ENCODE measurements at regions not wholly inside any gene's neighbourhood (a gene's known extent, or its start where the extent isn't known, plus 50 kb on each side); places are given as distances from the start of the nearest gene placed in this dataset.

DNA sequence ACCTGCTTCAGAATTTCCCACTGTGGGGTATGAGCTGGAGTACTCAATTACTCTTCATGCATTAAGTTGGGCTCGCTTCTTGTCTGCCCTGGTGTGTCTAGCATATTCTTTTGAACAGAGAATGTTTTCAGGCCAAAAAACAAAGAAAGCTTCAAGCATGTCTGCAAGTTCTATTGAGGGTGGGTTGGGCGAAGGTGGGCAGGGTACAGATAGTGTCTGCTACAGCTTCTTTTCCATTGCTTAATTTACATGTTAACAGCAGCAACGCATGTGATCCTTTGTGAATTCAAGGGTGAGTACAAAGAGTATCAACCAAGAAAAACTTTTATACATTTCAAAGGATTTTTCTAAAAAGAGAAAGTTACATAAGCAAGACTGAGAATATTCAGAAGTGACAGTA lies 406.5 kb downstream of the IRS2 start:
- TF ChIP-seq, protein P1, sequence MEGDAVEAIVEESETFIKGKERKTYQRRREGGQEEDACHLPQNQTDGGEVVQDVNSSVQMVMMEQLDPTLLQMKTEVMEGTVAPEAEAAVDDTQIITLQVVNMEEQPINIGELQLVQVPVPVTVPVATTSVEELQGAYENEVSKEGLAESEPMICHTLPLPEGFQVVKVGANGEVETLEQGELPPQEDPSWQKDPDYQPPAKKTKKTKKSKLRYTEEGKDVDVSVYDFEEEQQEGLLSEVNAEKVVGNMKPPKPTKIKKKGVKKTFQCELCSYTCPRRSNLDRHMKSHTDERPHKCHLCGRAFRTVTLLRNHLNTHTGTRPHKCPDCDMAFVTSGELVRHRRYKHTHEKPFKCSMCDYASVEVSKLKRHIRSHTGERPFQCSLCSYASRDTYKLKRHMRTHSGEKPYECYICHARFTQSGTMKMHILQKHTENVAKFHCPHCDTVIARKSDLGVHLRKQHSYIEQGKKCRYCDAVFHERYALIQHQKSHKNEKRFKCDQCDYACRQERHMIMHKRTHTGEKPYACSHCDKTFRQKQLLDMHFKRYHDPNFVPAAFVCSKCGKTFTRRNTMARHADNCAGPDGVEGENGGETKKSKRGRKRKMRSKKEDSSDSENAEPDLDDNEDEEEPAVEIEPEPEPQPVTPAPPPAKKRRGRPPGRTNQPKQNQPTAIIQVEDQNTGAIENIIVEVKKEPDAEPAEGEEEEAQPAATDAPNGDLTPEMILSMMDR (IDR thresholded peaks at IDR 0.05) = no peak
- no peak for TF ChIP-seq POLR2A (IDR thresholded peaks at IDR 0.05)
- Histone ChIP-seq H3K9me3 (no peaks in the 10 kb centered on the region), H3K27ac (no peak overlapping the region), H3K27me3 (no peaks in the 10 kb centered on the region), H3K4me3 (no peak overlapping the region), H3K4me1 (no peaks in the 10 kb centered on the region), H3K36me3 (ENCODE audit: low read depth, missing control alignments) (no peaks in the 10 kb centered on the region)
- intact Hi-C loops (cut with DNase I; ENCODE audit: low total_unique reads) = no loop called here
- no peak for DNase-seq
- 56 to 74% methylated on average over 3 of the region's 3 CpGs for WGBS, 2 donors

DNA sequence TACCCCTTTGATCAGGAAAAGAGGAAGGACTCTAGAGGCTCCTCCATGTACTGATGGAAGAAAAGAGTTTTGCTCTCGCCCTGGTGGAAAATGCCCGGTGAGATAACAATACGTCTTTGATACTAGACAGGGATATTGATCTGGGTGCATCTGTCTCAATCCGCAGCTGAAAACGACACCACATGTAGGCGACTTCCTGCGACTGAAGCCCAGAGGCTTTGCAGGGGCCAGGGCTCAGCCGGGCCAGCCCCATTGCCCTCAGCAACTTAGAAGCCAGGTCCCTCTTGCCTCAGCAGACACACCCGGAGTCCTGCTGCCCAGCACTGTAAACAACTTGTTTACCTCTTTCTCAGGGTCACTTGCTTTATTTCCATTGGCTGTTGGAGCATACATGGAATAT lies 409.4 kb downstream of the IRS2 start:
- WGBS, 2 donors = 88 to 91% methylated on average over 9 of the region's 9 CpGs
- no peak overlapping the region for H3K27ac ChIP-seq

DNA sequence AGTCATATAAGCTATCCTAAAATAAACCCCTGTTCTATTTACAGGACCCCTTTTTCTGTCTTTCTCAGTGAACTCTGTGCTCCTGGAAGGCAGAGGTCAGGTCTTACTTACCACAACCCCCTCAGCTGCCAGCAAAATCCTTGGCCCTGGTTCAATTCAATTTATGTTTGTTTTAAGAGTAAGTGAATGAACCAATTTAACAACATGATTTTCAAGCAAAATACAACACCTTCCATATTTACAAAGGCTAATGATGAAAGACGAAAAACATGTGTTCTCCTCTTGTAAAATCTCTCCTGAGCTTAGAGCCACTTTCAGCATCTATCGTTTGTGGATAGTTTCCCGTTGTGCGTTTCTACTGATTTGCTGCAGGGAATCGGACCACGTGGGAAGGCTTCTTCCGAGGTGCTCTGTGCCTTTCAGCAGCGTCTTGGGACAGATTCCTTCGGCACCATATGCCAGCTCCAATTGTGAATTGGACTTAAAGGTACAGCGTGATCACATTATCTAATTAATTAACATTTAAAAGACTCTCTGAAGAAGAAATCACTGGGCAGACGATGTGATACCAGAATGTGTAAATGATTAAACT lies 411.7 kb downstream of the IRS2 start:
- 60 to 63% methylated on average over 11 of the region's 11 CpGs for WGBS, 2 donors
- Histone ChIP-seq H3K36me3 (ENCODE audit: low read depth, missing control alignments) (no peaks in the 10 kb centered on the region), H3K27ac (no peak overlapping the region), H3K4me1 (no peaks in the 10 kb centered on the region), H3K9me3 (no peaks in the 10 kb centered on the region), H3K4me3 (no peak overlapping the region), H3K27me3 (no peaks in the 10 kb centered on the region)
- DNase-seq = no peak
- intact Hi-C loops (cut with DNase I; ENCODE audit: low total_unique reads) = no loop called here
- TF ChIP-seq, protein P1 (IDR thresholded peaks at IDR 0.05) = no peak
- no peak for TF ChIP-seq POLR2A (IDR thresholded peaks at IDR 0.05)

More for the DNA sequence above, 409.4 kb downstream of the IRS2 start:
- TF ChIP-seq, protein P1 (IDR thresholded peaks at IDR 0.05) = no peak
- no peak for TF ChIP-seq POLR2A (IDR thresholded peaks at IDR 0.05)
- Histone ChIP-seq H3K9me3 (no peaks in the 10 kb centered on the region), H3K27me3 (no peaks in the 10 kb centered on the region), H3K36me3 (ENCODE audit: low read depth, missing control alignments) (no peaks in the 10 kb centered on the region), H3K4me3 (no peak overlapping the region), H3K4me1 (no peaks in the 10 kb centered on the region)
- intact Hi-C loops (cut with DNase I; ENCODE audit: low total_unique reads) = no loop called here
- no peak for DNase-seq

DNA sequence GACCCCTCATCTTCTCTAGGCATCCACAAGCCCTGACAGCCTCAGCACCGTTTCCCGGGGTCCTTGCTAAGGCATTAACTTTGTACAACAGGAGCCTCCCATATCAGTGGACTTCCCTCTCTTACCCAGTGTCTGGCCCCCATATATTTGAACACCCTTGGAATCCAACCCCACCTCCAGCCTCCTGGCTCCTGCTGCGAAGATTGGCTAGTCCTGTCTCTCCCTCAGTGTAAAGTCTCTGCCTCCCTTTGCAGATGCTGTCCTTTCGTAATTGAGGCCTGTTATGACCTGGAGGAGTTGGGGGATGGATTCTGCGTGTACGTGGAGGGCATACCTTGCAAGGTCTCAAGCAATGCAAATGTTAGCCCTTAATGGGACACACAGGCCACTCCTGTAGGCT lies 413.7 kb downstream of the IRS2 start:
- H3K9me3 ChIP-seq = no peaks in the 10 kb centered on the region
- WGBS, 2 donors = 91 to 97% methylated on average over 6 of the region's 6 CpGs
- H3K4me1 ChIP-seq = no peaks in the 10 kb centered on the region
- no peak for DNase-seq
- H3K36me3 ChIP-seq (ENCODE audit: low read depth, missing control alignments) = no peaks in the 10 kb centered on the region
- H3K27ac ChIP-seq = no peak overlapping the region
- no peak for TF ChIP-seq POLR2A (IDR thresholded peaks at IDR 0.05)
- TF ChIP-seq, protein P1 (IDR thresholded peaks at IDR 0.05) = no peak
- intact Hi-C loops (cut with DNase I; ENCODE audit: low total_unique reads) = no loop called here
- H3K4me3 ChIP-seq = no peak overlapping the region
- H3K27me3 ChIP-seq = no peaks in the 10 kb centered on the region

DNA sequence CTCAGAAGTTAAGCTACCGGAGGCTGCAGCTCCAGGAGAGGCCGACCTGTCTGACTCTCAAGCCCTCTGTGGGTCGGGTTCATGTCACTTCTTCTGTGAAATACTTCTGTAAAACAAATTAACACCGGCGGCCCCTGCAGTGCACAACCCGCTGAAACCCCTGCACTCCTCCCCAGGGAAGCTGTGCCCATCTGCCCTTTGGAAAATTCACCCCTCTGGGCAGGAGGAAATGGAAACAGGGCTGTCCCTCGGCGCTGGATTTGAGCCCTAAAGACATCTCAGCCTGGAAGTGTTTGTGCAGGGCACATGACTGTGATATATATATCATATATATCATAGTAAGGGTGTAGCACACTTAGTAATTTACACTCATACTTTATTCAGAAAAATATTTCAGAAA lies 415.3 kb downstream of the IRS2 start:
- Histone ChIP-seq H3K36me3 (ENCODE audit: low read depth, missing control alignments) (no peaks in the 10 kb centered on the region), H3K4me1 (no peaks in the 10 kb centered on the region), H3K27ac (no peak overlapping the region), H3K4me3 (no peak overlapping the region), H3K27me3 (no peaks in the 10 kb centered on the region), H3K9me3 (no peaks in the 10 kb centered on the region)
- WGBS, 2 donors = 64 to 78% methylated on average over 6 to 8 of the region's 8 CpGs
- intact Hi-C loops (cut with DNase I; ENCODE audit: low total_unique reads) = no loop called here
- TF ChIP-seq POLR2A (IDR thresholded peaks at IDR 0.05) = no peak
- TF ChIP-seq, protein P1 (IDR thresholded peaks at IDR 0.05) = no peak
- no peak for DNase-seq
